GM23248 (cell line): ENCODE measurements at regions not wholly inside any gene's neighbourhood (a gene's known extent, or its start where the extent isn't known, plus 50 kb on each side); places are given as distances from the start of the nearest gene placed in this dataset.

ENCODE experiments used
- EZH2 ChIP-seq: fragments of 200-600 bp; sonication (generic); IDR thresholded peaks from 2 replicates; pipeline ENCODE4 v1.6.1; 2018; ENCODE audit warnings: antibody characterized with exemption, mild to moderate bottlenecking; ENCODE audit not compliant: insufficient read depth, poor library complexity, severe bottlenecking
- EZH2phosphoT487 ChIP-seq: fragments of 200-600 bp; sonication (generic); IDR thresholded peaks from 2 replicates; pipeline ENCODE4 v1.6.1; 2018; ENCODE audit warnings: antibody characterized with exemption, moderate library complexity, mild to moderate bottlenecking, low read depth; ENCODE audit not compliant: insufficient read depth

DNA sequence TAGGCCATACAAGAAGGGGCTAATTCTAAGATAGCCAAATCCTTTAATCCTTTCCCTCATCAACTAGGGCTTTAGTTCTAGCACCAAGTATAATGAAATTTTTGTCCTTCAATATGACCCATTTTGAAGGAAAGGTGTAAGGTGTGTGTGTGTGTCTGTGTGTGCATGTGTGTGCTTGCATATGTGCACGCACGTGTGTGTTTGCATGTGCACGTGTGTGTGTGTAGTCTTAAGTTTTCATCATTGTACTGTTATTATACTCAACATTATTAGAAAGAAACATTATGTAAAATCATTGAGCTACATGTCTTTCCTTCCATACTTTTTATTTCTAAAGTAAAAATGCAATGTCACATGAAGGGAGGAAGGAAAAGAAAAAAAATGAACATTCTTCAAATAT, 547.7 kb downstream of the FAM181B start:
- TF ChIP-seq EZH2phosphoT487 (no peak), EZH2 (no peak)
